Skeletal muscle tissue (tissue), 3 donors: ENCODE measurements at regions not wholly inside any gene's neighbourhood (a gene's known extent, or its start where the extent isn't known, plus 50 kb on each side); places are given as distances from the start of the nearest gene placed in this dataset.

ENCODE experiments used
- H3K27ac ChIP-seq: one replicate; pipeline ENCODE4 v1.7.0; 2013; ENCODE audit warnings: mild to moderate bottlenecking, low read depth, low read length, inconsistent platforms
- H3K27me3 ChIP-seq, 3 donors: one replicate each; pipeline ENCODE4 v1.7.0; 2013; ENCODE audit warnings: low read length in 3 of 3; ENCODE audit not compliant: control insufficient read depth in 3 of 3, insufficient read depth in 3 of 3
- H3K36me3 ChIP-seq, 3 donors: one replicate each; pipeline ENCODE4 v1.7.0; 2013; ENCODE audit warnings: low read length in 3 of 3; ENCODE audit not compliant: control insufficient read depth in 3 of 3, insufficient read depth in 3 of 3
- H3K4me1 ChIP-seq, 3 donors: one replicate each; pipeline ENCODE4 v1.7.0; 2013; ENCODE audit warnings: low read length in 3 of 3, mild to moderate bottlenecking in 3 of 3; ENCODE audit not compliant: control insufficient read depth in 3 of 3, insufficient read depth in 3 of 3
- H3K4me3 ChIP-seq, 3 donors: one replicate each; pipeline ENCODE4 v1.7.0; 2013; ENCODE audit warnings: low read length in 3 of 3
- H3K9ac ChIP-seq, 3 donors: one replicate each; pipeline ENCODE4 v1.7.0; 2013; ENCODE audit warnings: low read length in 3 of 3, mild to moderate bottlenecking in 3 of 3, moderate library complexity in 2 of 3, low read depth in 1 of 3
- H3K9me3 ChIP-seq, 3 donors: one replicate each; pipeline ENCODE4 v1.7.0; 2013; ENCODE audit warnings: low read length in 3 of 3; ENCODE audit not compliant: control insufficient read depth in 3 of 3
- donor health status: Osteomylitis.

DNA sequence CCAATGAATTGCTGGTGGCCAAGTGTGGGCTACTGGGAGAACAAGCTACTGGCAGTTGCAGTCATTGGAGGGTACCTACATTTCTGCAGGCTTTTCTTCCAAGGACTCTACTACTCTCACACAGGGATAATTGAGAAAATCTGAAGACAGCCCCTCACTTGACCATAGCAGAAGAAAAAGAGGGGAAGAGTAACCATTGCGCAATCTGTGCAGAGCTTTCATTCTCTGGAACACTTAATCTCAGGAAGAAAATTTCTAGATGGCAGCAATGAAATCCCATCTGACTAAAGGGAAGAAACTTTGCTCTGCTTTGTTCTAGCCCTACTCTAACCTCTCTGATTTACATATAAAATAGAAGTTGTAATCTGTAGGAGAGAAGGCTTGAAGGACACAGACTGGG is 1239.6 kb upstream of the SORCS1 start:
- Histone ChIP-seq H3K4me3 (no peak overlapping the region), H3K4me1 (no peaks in the 10 kb centered on the region), H3K9me3 (no peaks in the 10 kb centered on the region), H3K27me3 (no peaks in the 10 kb centered on the region), H3K9ac (no peak overlapping the region), H3K27ac (no peak overlapping the region), H3K36me3 (no peaks in the 10 kb centered on the region)

DNA sequence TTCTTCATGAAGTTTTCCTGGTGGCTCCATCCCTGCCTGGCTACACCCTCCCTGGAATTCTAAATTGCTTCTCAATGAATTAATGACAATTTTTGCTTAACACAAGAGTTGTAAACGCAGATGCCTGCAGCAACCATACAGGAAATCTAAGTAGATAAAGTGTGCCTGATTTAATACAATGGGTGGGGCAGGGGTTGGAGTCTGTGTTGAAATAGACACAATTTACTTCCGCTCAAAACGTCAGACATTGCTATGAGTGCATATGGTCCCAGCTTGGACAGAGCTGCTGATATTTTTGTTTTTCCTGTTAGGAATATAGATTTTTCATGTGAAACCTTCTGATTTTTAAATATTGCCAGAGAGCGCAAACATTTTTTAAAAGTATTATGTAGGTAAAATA is 1235.0 kb upstream of the SORCS1 start:
- Histone ChIP-seq H3K4me1 (no peaks in the 10 kb centered on the region), H3K4me3 (no peak overlapping the region), H3K9me3 (no peaks in the 10 kb centered on the region), H3K9ac (no peak overlapping the region), H3K27me3 (no peaks in the 10 kb centered on the region), H3K36me3 (no peaks in the 10 kb centered on the region), H3K27ac (no peak overlapping the region)

DNA sequence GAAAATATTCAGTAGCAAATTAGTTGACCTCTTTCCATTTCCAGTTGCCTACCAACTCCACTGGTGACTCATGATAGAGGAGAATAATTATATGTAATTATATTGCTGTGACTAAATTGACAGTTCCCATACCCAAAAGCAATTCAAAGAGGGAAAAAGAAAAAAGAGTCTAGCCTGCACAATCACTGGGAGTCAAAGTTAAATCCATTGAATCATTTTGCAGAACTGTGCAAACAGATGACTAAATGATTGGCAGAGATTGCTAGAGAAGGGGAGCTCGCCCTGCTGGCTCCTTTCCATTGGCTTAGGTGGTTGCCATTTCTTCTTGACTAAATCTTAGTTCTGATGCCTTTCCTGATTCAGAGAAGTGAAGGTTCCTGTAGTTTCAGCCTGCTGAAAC is 1228.6 kb upstream of the SORCS1 start:
- no peak overlapping the region for H3K4me3 ChIP-seq
- no peaks in the 10 kb centered on the region for H3K36me3 ChIP-seq
- no peak overlapping the region for H3K9ac ChIP-seq
- H3K4me1 ChIP-seq: no peaks in the 10 kb centered on the region
- no peaks in the 10 kb centered on the region for H3K27me3 ChIP-seq
- no peaks in the 10 kb centered on the region for H3K9me3 ChIP-seq
- no peak overlapping the region for H3K27ac ChIP-seq

DNA sequence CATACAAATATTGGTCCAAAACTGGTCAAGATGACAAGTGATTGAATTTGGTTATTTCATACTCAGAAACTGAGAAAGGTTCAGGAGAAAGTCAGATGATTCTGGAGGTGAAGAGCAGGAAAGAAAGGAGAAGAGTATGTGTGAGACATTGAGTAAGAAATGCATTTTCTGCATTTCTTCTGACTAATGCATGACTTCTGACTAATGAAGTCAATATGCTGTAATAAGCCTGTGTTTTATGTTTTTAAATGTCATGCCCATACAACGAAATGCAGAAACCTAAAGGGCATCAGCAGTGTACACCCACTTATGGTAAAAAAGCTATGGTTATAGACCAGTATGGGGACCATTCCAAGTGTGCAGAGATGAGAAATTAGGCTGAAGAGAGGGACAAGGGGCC is 1227.8 kb upstream of the SORCS1 start:
- no peak overlapping the region for H3K9ac ChIP-seq
- H3K27me3 ChIP-seq: no peaks in the 10 kb centered on the region
- no peak overlapping the region for H3K4me3 ChIP-seq
- no peak overlapping the region for H3K27ac ChIP-seq
- H3K4me1 ChIP-seq: no peaks in the 10 kb centered on the region
- H3K9me3 ChIP-seq: no peaks in the 10 kb centered on the region
- H3K36me3 ChIP-seq: no peaks in the 10 kb centered on the region

DNA sequence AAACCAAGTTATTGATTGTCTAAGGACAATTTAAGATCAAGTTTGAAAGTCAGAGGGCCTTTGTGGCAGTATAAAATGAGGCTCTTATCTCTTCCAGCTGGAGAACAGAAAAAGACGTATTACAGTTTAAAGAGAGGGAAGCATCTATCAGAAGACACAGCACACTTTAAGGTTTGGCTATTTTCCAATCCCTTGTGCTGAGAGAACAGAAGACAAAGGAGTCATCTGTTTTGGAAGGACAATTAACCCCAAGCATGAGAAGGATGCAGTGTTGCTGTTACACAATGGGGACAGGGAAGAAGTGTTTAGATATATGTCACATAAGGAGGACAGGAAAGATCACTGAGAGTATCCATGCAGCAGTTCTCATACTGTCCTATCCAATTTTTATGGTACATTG is 1224.2 kb upstream of the SORCS1 start:
- Histone ChIP-seq H3K36me3 (no peaks in the 10 kb centered on the region), H3K4me1 (no peaks in the 10 kb centered on the region), H3K27ac (no peak overlapping the region), H3K9me3 (no peaks in the 10 kb centered on the region), H3K27me3 (no peaks in the 10 kb centered on the region), H3K4me3 (no peak overlapping the region), H3K9ac (no peak overlapping the region)

DNA sequence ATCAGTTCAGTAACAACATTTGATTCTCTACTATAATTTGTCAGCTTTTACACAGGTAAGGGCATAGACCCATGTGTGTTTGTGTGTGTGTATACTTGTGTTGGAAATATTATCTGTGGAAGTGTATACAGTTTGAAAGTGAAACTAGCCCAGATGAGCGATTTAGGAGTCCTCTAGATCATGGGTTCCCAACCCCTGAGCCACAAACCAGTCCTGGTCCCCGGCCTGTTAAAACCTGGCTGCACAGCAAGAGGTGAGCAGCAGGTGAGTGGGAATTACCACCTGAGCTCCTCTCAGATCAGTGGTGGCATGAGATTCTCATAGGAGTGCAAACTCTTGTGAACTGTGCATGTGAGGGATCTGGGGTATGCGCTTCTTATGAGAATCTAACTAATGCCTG is 1221.5 kb upstream of the SORCS1 start:
- H3K9ac ChIP-seq: no peak overlapping the region
- H3K36me3 ChIP-seq: no peaks in the 10 kb centered on the region
- H3K4me3 ChIP-seq: no peak overlapping the region
- no peaks in the 10 kb centered on the region for H3K9me3 ChIP-seq
- H3K4me1 ChIP-seq: no peaks in the 10 kb centered on the region
- no peaks in the 10 kb centered on the region for H3K27me3 ChIP-seq
- no peak overlapping the region for H3K27ac ChIP-seq

DNA sequence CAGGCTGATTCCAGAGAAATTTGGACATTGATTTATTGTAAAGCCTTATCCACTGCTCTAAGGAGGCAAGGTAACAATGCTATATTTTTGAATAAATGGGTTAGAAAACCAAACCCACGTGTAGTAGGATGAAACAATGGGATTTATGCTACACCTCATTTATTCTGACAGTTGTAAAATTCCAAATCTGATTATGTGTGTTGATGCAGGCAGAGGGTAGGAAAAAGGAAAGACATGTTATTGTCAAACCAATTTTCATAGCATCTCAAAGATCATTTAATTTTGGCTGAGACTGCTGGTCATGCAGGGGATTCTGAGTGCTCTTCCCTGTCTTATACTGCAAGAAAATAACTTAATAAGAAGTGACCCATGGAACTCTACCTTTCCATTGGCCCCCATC is 1219.9 kb upstream of the SORCS1 start:
- Histone ChIP-seq H3K9me3 (no peaks in the 10 kb centered on the region), H3K9ac (no peak overlapping the region), H3K4me3 (no peak overlapping the region), H3K27ac (no peak overlapping the region), H3K4me1 (no peaks in the 10 kb centered on the region), H3K27me3 (no peaks in the 10 kb centered on the region), H3K36me3 (no peaks in the 10 kb centered on the region)

DNA sequence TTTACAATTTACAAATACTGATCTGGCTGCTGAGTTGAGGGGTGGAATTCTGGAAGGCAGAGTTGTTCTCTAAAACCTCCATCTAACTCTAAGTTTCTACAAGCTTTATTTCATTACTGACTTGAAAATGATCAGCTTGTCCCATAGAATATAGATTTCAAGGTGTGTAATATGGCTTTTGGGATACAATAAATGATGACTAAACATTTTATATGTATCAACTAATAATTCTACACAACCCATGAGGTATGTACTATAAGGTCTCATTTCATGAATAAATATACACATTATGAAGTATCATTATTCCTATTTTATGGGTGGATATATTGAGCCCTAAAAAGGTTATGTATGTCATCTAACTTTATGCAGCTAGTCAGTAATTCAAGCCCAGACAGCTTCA is 1214.3 kb upstream of the SORCS1 start:
- Histone ChIP-seq H3K9me3 (no peaks in the 10 kb centered on the region), H3K9ac (no peak overlapping the region), H3K27me3 (no peaks in the 10 kb centered on the region), H3K27ac (no peak overlapping the region), H3K36me3 (no peaks in the 10 kb centered on the region), H3K4me1 (no peaks in the 10 kb centered on the region), H3K4me3 (no peak overlapping the region)

DNA sequence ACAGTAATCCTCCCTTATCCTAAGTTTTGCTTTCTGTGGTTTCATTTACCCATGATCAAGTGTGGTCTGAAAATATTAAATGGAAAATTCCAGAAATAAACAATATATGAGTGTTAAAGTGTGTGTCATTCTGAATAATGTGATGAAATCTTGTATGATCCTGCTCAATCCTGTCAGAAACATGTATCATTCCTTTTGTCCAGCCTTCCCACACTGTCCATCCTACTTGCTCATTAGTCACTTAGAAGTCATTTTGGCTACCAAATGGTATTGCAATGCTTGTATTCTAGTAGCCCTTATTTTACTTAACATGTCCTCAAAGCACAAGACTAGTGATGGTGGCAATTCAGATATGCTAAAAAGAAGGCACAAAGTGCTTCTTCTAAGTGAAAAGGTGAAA is 1211.2 kb upstream of the SORCS1 start:
- no peaks in the 10 kb centered on the region for H3K36me3 ChIP-seq
- H3K4me3 ChIP-seq: no peak overlapping the region
- H3K27me3 ChIP-seq: no peaks in the 10 kb centered on the region
- no peaks in the 10 kb centered on the region for H3K4me1 ChIP-seq
- no peaks in the 10 kb centered on the region for H3K9me3 ChIP-seq
- no peak overlapping the region for H3K27ac ChIP-seq
- H3K9ac ChIP-seq: no peak overlapping the region

DNA sequence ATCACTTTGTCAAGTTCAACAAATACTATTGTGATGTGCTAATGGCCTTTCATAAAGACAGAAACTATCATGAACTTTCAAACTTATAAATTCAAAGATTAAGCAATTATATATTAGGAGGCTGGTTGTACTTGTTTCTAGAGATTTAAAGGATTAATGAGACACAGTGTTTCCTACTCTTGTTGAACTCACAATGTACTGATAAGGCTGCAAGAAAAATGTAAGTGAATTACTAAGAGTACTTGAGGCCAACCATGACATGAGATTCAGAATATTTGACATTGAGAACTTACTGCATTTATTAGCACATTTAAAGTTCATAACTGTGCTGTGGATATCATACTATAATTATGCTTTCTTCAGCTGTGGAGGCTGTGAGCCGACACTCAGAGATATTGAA is 1210.5 kb upstream of the SORCS1 start:
- no peak overlapping the region for H3K27ac ChIP-seq
- no peak overlapping the region for H3K4me3 ChIP-seq
- H3K4me1 ChIP-seq: no peaks in the 10 kb centered on the region
- no peaks in the 10 kb centered on the region for H3K27me3 ChIP-seq
- no peaks in the 10 kb centered on the region for H3K9me3 ChIP-seq
- H3K9ac ChIP-seq: no peak overlapping the region
- H3K36me3 ChIP-seq: no peaks in the 10 kb centered on the region

DNA sequence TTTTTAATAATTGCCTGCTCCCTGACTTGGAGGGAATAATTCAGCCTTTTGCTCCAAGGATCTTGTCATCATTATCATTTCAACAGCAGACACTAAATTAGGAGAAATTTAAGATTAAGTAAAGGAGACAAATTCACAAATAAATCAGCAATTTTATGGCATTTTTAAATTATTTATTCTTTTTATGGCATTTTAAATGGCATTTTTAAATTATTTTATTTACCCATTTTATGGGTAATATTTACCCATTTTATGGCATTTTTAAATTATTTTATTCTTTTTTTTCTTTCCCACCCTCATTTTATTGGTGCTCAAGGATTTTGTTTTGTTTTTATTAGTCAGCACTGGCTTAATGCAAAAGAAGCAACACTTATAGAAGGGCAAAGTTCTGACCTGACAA is 1201.0 kb upstream of the SORCS1 start:
- Histone ChIP-seq H3K9ac (no peak overlapping the region), H3K27me3 (no peaks in the 10 kb centered on the region), H3K9me3 (no peaks in the 10 kb centered on the region), H3K27ac (no peak overlapping the region), H3K4me3 (no peak overlapping the region), H3K36me3 (no peaks in the 10 kb centered on the region), H3K4me1 (no peaks in the 10 kb centered on the region)
